Activated CD8-positive, alpha-beta memory T cell treated with anti-CD3 and anti-CD28 coated beads, Interleukin-2, amount 10 ng/mL, durations not matched to agents 7 days and 5 days (primary cell): ENCODE measurements at regions not wholly inside any gene's neighbourhood (a gene's known extent, or its start where the extent isn't known, plus 50 kb on each side); places are given as distances from the start of the nearest gene placed in this dataset.

Experiments
- ATAC-seq: fragments of 150-1000 bp; cut with Tn5 transposase; one replicate; pipeline ENCODE4 v1.10.0; 2021; ENCODE audit warnings: moderate library complexity
- CTCF ChIA-PET: fragments of 350-600 bp; sonication (Branson Sonifier 250); formaldehyde crosslinking; loops from one replicate; lab custom pipeline; 2021; ENCODE audit warnings: antibody characterized with exemption; lab: Charles Lee
- DNase-seq: peaks from one replicate; pipeline ENCODE4 v3.0.0-alpha.2; 2020
- H3K27ac Mint-ChIP-seq: one replicate; pipeline ENCODE4 v1.8.0; 2021; ENCODE audit warnings: mild to moderate bottlenecking, mixed read lengths
- H3K27me3 Mint-ChIP-seq: one replicate; pipeline ENCODE4 v1.8.0; 2021; ENCODE audit warnings: mixed read lengths
- H3K36me3 Mint-ChIP-seq: one replicate; pipeline ENCODE4 v1.8.0; 2021; ENCODE audit warnings: mild to moderate bottlenecking, mixed read lengths
- H3K4me1 Mint-ChIP-seq: one replicate; pipeline ENCODE4 v1.8.0; 2021; ENCODE audit warnings: mixed read lengths
- H3K4me3 Mint-ChIP-seq: one replicate; pipeline ENCODE4 v1.8.0; 2021; ENCODE audit warnings: mild to moderate bottlenecking, moderate library complexity, mixed read lengths
- H3K9me3 Mint-ChIP-seq: one replicate; pipeline ENCODE4 v1.8.0; 2022; ENCODE audit warnings: low read depth, mixed read lengths

GRCh38 chr11:45450189-45450588 lies 164.0 kb upstream of the SYT13 start:
- H3K27ac Mint-ChIP-seq = no peak overlapping the region
- ATAC-seq = no peak
- H3K9me3 Mint-ChIP-seq = no peaks in the 10 kb centered on the region
- H3K4me3 Mint-ChIP-seq = no peak overlapping the region
- no peaks in the 10 kb centered on the region for H3K4me1 Mint-ChIP-seq
- peaks cover 2% of the 10 kb centered on the region for H3K27me3 Mint-ChIP-seq
- H3K36me3 Mint-ChIP-seq = no peaks in the 10 kb centered on the region
- DNase-seq = no peak
- CTCF ChIA-PET = no interaction called here

GRCh38 chr11:45449036-45449601 lies 163.0 kb upstream of the SYT13 start:
- Mint-ChIP-seq H3K36me3 (no peaks in the 10 kb centered on the region), H3K27ac (no peak overlapping the region), H3K9me3 (no peaks in the 10 kb centered on the region), H3K4me3 (no peak overlapping the region), H3K4me1 (no peaks in the 10 kb centered on the region), H3K27me3 (no peaks in the 10 kb centered on the region)
- no peak for DNase-seq
- CTCF ChIA-PET = no interaction called here
- no peak for ATAC-seq

GRCh38 chr11:45448561-45448960 lies 162.4 kb upstream of the SYT13 start:
- no peaks in the 10 kb centered on the region for H3K4me1 Mint-ChIP-seq
- no peak overlapping the region for H3K27ac Mint-ChIP-seq
- no peak for ATAC-seq
- H3K4me3 Mint-ChIP-seq = no peak overlapping the region
- no peaks in the 10 kb centered on the region for H3K9me3 Mint-ChIP-seq
- H3K27me3 Mint-ChIP-seq = peaks cover 4% of the 10 kb centered on the region
- H3K36me3 Mint-ChIP-seq = no peaks in the 10 kb centered on the region
- CTCF ChIA-PET = no interaction called here
- no peak for DNase-seq

- H3K27me3 Mint-ChIP-seq = peaks cover 4% of the 10 kb centered on the region
- no peaks in the 10 kb centered on the region for H3K9me3 Mint-ChIP-seq
- H3K4me1 Mint-ChIP-seq = no peaks in the 10 kb centered on the region
- no peaks in the 10 kb centered on the region for H3K36me3 Mint-ChIP-seq
- DNase-seq = no peak
- CTCF ChIA-PET = interaction anchor here (1.2 kb wide), 1 partner anchor 76 kb away, joined by 3 read pairs; no protein-coding TSS in a partner anchor
- ATAC-seq = no peak
- H3K4me3 Mint-ChIP-seq = no peak overlapping the region
- no peak overlapping the region for H3K27ac Mint-ChIP-seq
These were observed 160.9 kb upstream of the SYT13 start for GRCh38 chr11:45446998-45447397.

- CTCF ChIA-PET = interaction anchor here (1.2 kb wide), 1 partner anchor 75 kb away, joined by 3 read pairs; no protein-coding TSS in a partner anchor
- Mint-ChIP-seq H3K4me1 (no peaks in the 10 kb centered on the region), H3K9me3 (no peaks in the 10 kb centered on the region), H3K36me3 (no peaks in the 10 kb centered on the region), H3K27me3 (peaks cover 4% of the 10 kb centered on the region), H3K4me3 (no peak overlapping the region), H3K27ac (no peak overlapping the region)
- no peak for DNase-seq
- no peak for ATAC-seq
These were observed 160.3 kb upstream of the SYT13 start for GRCh38 chr11:45446434-45446833.

GRCh38 chr11:45444796-45445195 lies 158.7 kb upstream of the SYT13 start:
- Mint-ChIP-seq H3K36me3 (no peaks in the 10 kb centered on the region), H3K4me3 (no peak overlapping the region), H3K4me1 (no peaks in the 10 kb centered on the region), H3K27me3 (peaks cover 4% of the 10 kb centered on the region), H3K27ac (no peak overlapping the region), H3K9me3 (peaks cover under 1% of the 10 kb centered on the region)
- CTCF ChIA-PET = no interaction called here
- no peak for ATAC-seq
- no peak for DNase-seq

GRCh38 chr11:45440111-45440510 lies 154.0 kb upstream of the SYT13 start:
- CTCF ChIA-PET = no interaction called here
- Mint-ChIP-seq H3K27ac (no peak overlapping the region), H3K9me3 (peaks cover 6% of the 10 kb centered on the region), H3K4me3 (no peak overlapping the region), H3K4me1 (no peaks in the 10 kb centered on the region), H3K36me3 (no peaks in the 10 kb centered on the region), H3K27me3 (peaks cover 4% of the 10 kb centered on the region)
- ATAC-seq = no peak
- DNase-seq = no peak

- DNase-seq = no peak
- CTCF ChIA-PET = no interaction called here
- ATAC-seq = no peak
- Mint-ChIP-seq H3K27me3 (peaks cover 6% of the 10 kb centered on the region), H3K27ac (no peak overlapping the region), H3K9me3 (peaks cover 6% of the 10 kb centered on the region), H3K36me3 (no peaks in the 10 kb centered on the region), H3K4me3 (no peak overlapping the region), H3K4me1 (no peaks in the 10 kb centered on the region)
These were observed 150.8 kb upstream of the SYT13 start for GRCh38 chr11:45436966-45437365.

- H3K36me3 Mint-ChIP-seq = no peaks in the 10 kb centered on the region
- no peak for ATAC-seq
- no peak for DNase-seq
- no peak overlapping the region for H3K4me3 Mint-ChIP-seq
- peaks cover 11% of the 10 kb centered on the region for H3K27me3 Mint-ChIP-seq
- peaks cover 6% of the 10 kb centered on the region for H3K9me3 Mint-ChIP-seq
- H3K27ac Mint-ChIP-seq = no peak overlapping the region
- no peaks in the 10 kb centered on the region for H3K4me1 Mint-ChIP-seq
- CTCF ChIA-PET = no interaction called here
These were observed 150.0 kb upstream of the SYT13 start for GRCh38 chr11:45436118-45436517.

GRCh38 chr11:45435706-45436105 lies 149.6 kb upstream of the SYT13 start:
- no peak overlapping the region for H3K27ac Mint-ChIP-seq
- CTCF ChIA-PET = no interaction called here
- peaks cover 6% of the 10 kb centered on the region for H3K9me3 Mint-ChIP-seq
- H3K4me3 Mint-ChIP-seq = no peak overlapping the region
- DNase-seq (no peak), ATAC-seq (no peak)
- H3K27me3 Mint-ChIP-seq = peaks cover 11% of the 10 kb centered on the region
- H3K36me3 Mint-ChIP-seq = no peaks in the 10 kb centered on the region
- H3K4me1 Mint-ChIP-seq = no peaks in the 10 kb centered on the region

GRCh38 chr11:45432910-45433309 lies 146.8 kb upstream of the SYT13 start:
- Mint-ChIP-seq H3K36me3 (no peaks in the 10 kb centered on the region), H3K4me3 (no peak overlapping the region), H3K4me1 (no peaks in the 10 kb centered on the region), H3K27ac (no peak overlapping the region), H3K9me3 (no peaks in the 10 kb centered on the region), H3K27me3 (peaks cover 17% of the 10 kb centered on the region)
- CTCF ChIA-PET = no interaction called here
- ATAC-seq (no peak), DNase-seq (no peak)

GRCh38 chr11:45432100-45432499 lies 146.0 kb upstream of the SYT13 start:
- H3K27ac Mint-ChIP-seq = no peak overlapping the region
- H3K36me3 Mint-ChIP-seq = no peaks in the 10 kb centered on the region
- H3K27me3 Mint-ChIP-seq = peaks cover 17% of the 10 kb centered on the region
- H3K4me3 Mint-ChIP-seq = no peak overlapping the region
- DNase-seq = no peak
- no peaks in the 10 kb centered on the region for H3K4me1 Mint-ChIP-seq
- ATAC-seq = no peak
- H3K9me3 Mint-ChIP-seq = no peaks in the 10 kb centered on the region
- CTCF ChIA-PET = no interaction called here

GRCh38 chr11:45431046-45432018 lies 145.2 kb upstream of the SYT13 start:
- no peaks in the 10 kb centered on the region for H3K4me1 Mint-ChIP-seq
- DNase-seq (no peak), ATAC-seq (no peak)
- CTCF ChIA-PET = no interaction called here
- no peaks in the 10 kb centered on the region for H3K36me3 Mint-ChIP-seq
- H3K27ac Mint-ChIP-seq = no peak overlapping the region
- H3K27me3 Mint-ChIP-seq = peaks cover 17% of the 10 kb centered on the region
- no peak overlapping the region for H3K4me3 Mint-ChIP-seq
- no peaks in the 10 kb centered on the region for H3K9me3 Mint-ChIP-seq

GRCh38 chr11:45430361-45430760 lies 144.2 kb upstream of the SYT13 start:
- Mint-ChIP-seq H3K36me3 (no peaks in the 10 kb centered on the region), H3K9me3 (no peaks in the 10 kb centered on the region)
- CTCF ChIA-PET = no interaction called here

More at GRCh38 chr11:45430361-45430760, 144.2 kb upstream of the SYT13 start:
- H3K4me3 Mint-ChIP-seq = no peak overlapping the region
- H3K27ac Mint-ChIP-seq = no peak overlapping the region
- ATAC-seq = no peak
- peaks cover 17% of the 10 kb centered on the region for H3K27me3 Mint-ChIP-seq
- no peaks in the 10 kb centered on the region for H3K4me1 Mint-ChIP-seq
- DNase-seq = no peak
